ENCODE measurements at regions not wholly inside any gene's neighbourhood (a gene's known extent, or its start where the extent isn't known, plus 50 kb on each side); places are given as distances from the start of the nearest gene placed in this dataset.

GRCh38 chr2:20501974-20502373 is 55.1 kb downstream of the RHOB start:
- TF ChIP-seq POLR2A (IDR thresholded peaks at IDR 0.05) (no peak), CTCF (IDR thresholded peaks at IDR 0.05) (no peak)

Data from adrenal gland (tissue), 5 donors.